SK-N-SH treated with all-trans-retinoic acid at 6 μM for 48 hours (cell line): ENCODE measurements at regions not wholly inside any gene's neighbourhood (a gene's known extent, or its start where the extent isn't known, plus 50 kb on each side); places are given as distances from the start of the nearest gene placed in this dataset.

Experiments used
- ATAC-seq: fragments of 200-7000 bp; cut with Tn5 transposase; 3 replicates; pipeline ENCODE4 v1.9.1; 2020; ENCODE audit warnings: mild to moderate bottlenecking, moderate library complexity
- ARNTL ChIP-seq: fragments of 450-650 bp; formaldehyde crosslinking; IDR thresholded peaks from 2 replicates; pipeline ENCODE4 v1.5.0; 2020; ENCODE audit warnings: low read depth, mild to moderate bottlenecking, moderate library complexity, borderline replicate concordance
- BACH2 ChIP-seq: fragments of 250-450 bp; sonication (Bioruptor Pico); IDR thresholded peaks from 2 replicates; pipeline ENCODE4 v1.9.0; 2021; ENCODE audit warnings: mild to moderate bottlenecking, borderline replicate concordance
- CREB5 ChIP-seq: fragments of 250-450 bp; sonication (Bioruptor Pico); IDR thresholded peaks from 2 replicates; pipeline ENCODE4 v1.5.1; 2020; ENCODE audit warnings: low read depth, mild to moderate bottlenecking, moderate library complexity
- CSDC2 ChIP-seq: fragments of 250-450 bp; sonication (Bioruptor Pico); IDR thresholded peaks from 2 replicates; pipeline ENCODE4 v1.5.0; 2020; ENCODE audit warnings: mild to moderate bottlenecking, moderate library complexity
- CSRNP3 ChIP-seq: fragments of 250-450 bp; sonication (Bioruptor Pico); IDR thresholded peaks from 2 replicates; pipeline ENCODE4 v1.5.1; 2021; ENCODE audit warnings: mild to moderate bottlenecking, moderate library complexity
- GLIS3 ChIP-seq: fragments of 250-450 bp; sonication (Bioruptor Pico); IDR thresholded peaks from 2 replicates; pipeline ENCODE4 v1.5.0; 2020; ENCODE audit warnings: mild to moderate bottlenecking, moderate library complexity
- ISL1 ChIP-seq: fragments of 250-450 bp; sonication (Bioruptor Pico); IDR thresholded peaks from 2 replicates; pipeline ENCODE4 v2.1.2; 2022; ENCODE audit warnings: mild to moderate bottlenecking, moderate library complexity
- OSR1 ChIP-seq: fragments of 250-450 bp; sonication (Bioruptor Pico); IDR thresholded peaks from 2 replicates; pipeline ENCODE4 v1.8.0; 2022; ENCODE audit warnings: moderate library complexity, mild to moderate bottlenecking, inconsistent platforms
- PATZ1 ChIP-seq: fragments of 250-450 bp; sonication (Bioruptor Pico); IDR thresholded peaks from 2 replicates; pipeline ENCODE4 v1.8.0; 2020; ENCODE audit warnings: mild to moderate bottlenecking, moderate library complexity, borderline replicate concordance
- POU6F1 ChIP-seq: fragments of 250-450 bp; sonication (Bioruptor Pico); IDR thresholded peaks from 2 replicates; pipeline ENCODE4 v1.8.0; 2021; ENCODE audit warnings: low read depth, mild to moderate bottlenecking, moderate library complexity, borderline replicate concordance
- PPARA ChIP-seq: fragments of 250-450 bp; sonication (Bioruptor Pico); IDR thresholded peaks from 2 replicates; pipeline ENCODE4 v1.5.0; 2020; ENCODE audit warnings: mild to moderate bottlenecking, borderline replicate concordance
- RARB ChIP-seq: fragments of 250-450 bp; sonication (Bioruptor Pico); IDR thresholded peaks from 2 replicates; pipeline ENCODE4 v1.8.0; 2021; ENCODE audit warnings: mild to moderate bottlenecking, moderate library complexity
- SNAI2 ChIP-seq: fragments of 250-450 bp; sonication (Bioruptor Pico); IDR thresholded peaks from 2 replicates; pipeline ENCODE4 v1.5.0; 2020; ENCODE audit warnings: mild to moderate bottlenecking, moderate library complexity
- TCF4 ChIP-seq: fragments of 250-450 bp; sonication (Bioruptor Pico); IDR thresholded peaks from 2 replicates; pipeline ENCODE4 v1.8.0; 2021; ENCODE audit warnings: mild to moderate bottlenecking, moderate library complexity, borderline replicate concordance
- TOX ChIP-seq: fragments of 250-450 bp; sonication (Bioruptor Pico); IDR thresholded peaks from 2 replicates; pipeline ENCODE4 v1.8.0; 2021; ENCODE audit warnings: mild to moderate bottlenecking, moderate library complexity, borderline replicate concordance
- TSHZ2 ChIP-seq: fragments of 250-450 bp; sonication (Bioruptor Pico); IDR thresholded peaks from 2 replicates; pipeline ENCODE4 v1.5.0; 2020; ENCODE audit warnings: mild to moderate bottlenecking, moderate library complexity
- ZC3H10 ChIP-seq: fragments of 250-450 bp; sonication (Bioruptor Pico); IDR thresholded peaks from 2 replicates; pipeline ENCODE4 v1.5.1; 2021; ENCODE audit warnings: mild to moderate bottlenecking, moderate library complexity
- ZFP3 ChIP-seq: fragments of 250-450 bp; sonication (Bioruptor Pico); IDR thresholded peaks from 2 replicates; pipeline ENCODE4 v1.5.0; 2020; ENCODE audit warnings: mild to moderate bottlenecking, moderate library complexity
- ZFP30 ChIP-seq: fragments of 450-650 bp; formaldehyde crosslinking; IDR thresholded peaks from 2 replicates; pipeline ENCODE4 v1.5.0; 2022; ENCODE audit warnings: mild to moderate bottlenecking, moderate library complexity
- ZNF565 ChIP-seq: fragments of 450-650 bp; formaldehyde crosslinking; conservative IDR thresholded peaks from 2 replicates; pipeline ENCODE4 v1.5.0; 2020; ENCODE audit warnings: low read depth, mild to moderate bottlenecking, moderate library complexity
- ZNF70 ChIP-seq: fragments of 450-650 bp; formaldehyde crosslinking; IDR thresholded peaks from 2 replicates; pipeline ENCODE4 v1.5.0; 2020; ENCODE audit warnings: mild to moderate bottlenecking, moderate library complexity
- ZNF8 ChIP-seq: fragments of 450-650 bp; formaldehyde crosslinking; IDR thresholded peaks from 2 replicates; pipeline ENCODE4 v1.5.0; 2020; ENCODE audit warnings: mild to moderate bottlenecking, moderate library complexity

- ATAC-seq, result no peak
- TF ChIP-seq BACH2 (CRISPR knock-in tag) (no peak), TSHZ2 (no peak), SNAI2 (CRISPR knock-in tag) (no peak), GLIS3 (no peak), ISL1 (CRISPR knock-in tag) (no peak), ZNF70 (no peak), OSR1 (CRISPR knock-in tag) (no peak), TOX (CRISPR knock-in tag) (no peak), PPARA (no peak), ARNTL (CRISPR knock-in tag) (no peak), TCF4 (CRISPR knock-in tag) (no peak), RARB (CRISPR knock-in tag) (no peak), CSDC2 (no peak), ZNF8 (CRISPR knock-in tag) (no peak), POU6F1 (CRISPR knock-in tag) (no peak), PATZ1 (CRISPR knock-in tag) (no peak), ZFP3 (CRISPR knock-in tag) (no peak), CSRNP3 (CRISPR knock-in tag) (no peak), ZFP30 (no peak)
- TF ChIP-seq, all 23 proteins: peak for 0
Observed at GRCh38 chr1:208369658-208370057, 125.5 kb upstream of the PLXNA2 start.

GRCh38 chr1:208374391-208374941 is 130.3 kb upstream of the PLXNA2 start:
- no peak for TF ChIP-seq SNAI2 (CRISPR knock-in tag)
- TF ChIP-seq TSHZ2, result no peak
- no peak for TF ChIP-seq ZNF70
- TF ChIP-seq BACH2 (CRISPR knock-in tag), result no peak
- TF ChIP-seq OSR1 (CRISPR knock-in tag), result no peak
- TF ChIP-seq ZC3H10, result no peak
- TF ChIP-seq GLIS3, result no peak
- no peak for TF ChIP-seq CREB5 (CRISPR knock-in tag)
- TF ChIP-seq PPARA, result no peak
- no peak for TF ChIP-seq ARNTL (CRISPR knock-in tag)
- no peak for TF ChIP-seq RARB (CRISPR knock-in tag)
- no peak for TF ChIP-seq ZNF565 (CRISPR knock-in tag)
- no peak for ATAC-seq
